ENCODE measurements at regions not wholly inside any gene's neighbourhood (a gene's known extent, or its start where the extent isn't known, plus 50 kb on each side); places are given as distances from the start of the nearest gene placed in this dataset.
"Not testable (repeated sequence)": the region's sequence is repeated elsewhere in the genome, so short reads cannot be mapped to it uniquely, and the experiment has no call there.

DNA sequence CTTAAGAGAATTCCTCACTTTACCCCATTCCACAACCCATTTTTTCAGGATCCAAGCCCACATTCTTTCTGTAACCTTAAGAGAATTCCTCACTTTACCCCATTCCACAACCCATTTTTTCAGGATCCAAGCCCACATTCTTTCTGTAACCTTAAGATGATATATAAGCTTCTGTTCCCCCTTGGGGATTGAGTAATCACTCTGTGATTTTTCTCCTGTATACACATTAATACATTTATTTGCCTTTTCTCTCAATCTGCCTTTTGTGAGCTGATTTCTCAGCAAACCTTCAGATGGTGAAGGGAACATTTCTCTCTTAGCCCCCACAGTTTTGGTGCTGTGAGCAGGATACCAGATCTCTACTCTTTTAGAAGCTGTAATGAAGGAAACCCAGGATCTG, 494.1 kb downstream of the TMEM135 start:
- DNase-seq = not testable (repeated sequence)

DNA sequence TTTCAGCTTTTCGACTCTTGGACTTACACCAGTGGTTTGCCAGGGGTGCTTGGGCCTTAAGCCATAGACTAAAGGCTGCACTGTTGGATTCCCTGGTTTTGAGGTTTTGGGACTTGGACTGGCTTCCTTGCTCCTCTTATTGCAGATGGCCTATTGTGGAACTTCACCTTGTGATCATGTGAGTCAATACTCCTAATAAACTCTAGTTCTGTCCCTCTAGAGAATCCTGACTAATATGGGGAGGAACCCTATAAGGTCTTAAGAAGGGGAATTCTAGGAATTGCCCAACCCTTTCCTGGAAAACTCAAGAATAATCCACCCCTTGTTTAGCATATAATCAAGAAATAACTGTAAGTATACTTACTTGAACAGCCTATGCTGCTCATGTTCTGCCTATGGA, 491.8 kb downstream of the TMEM135 start:
- no peak for DNase-seq

DNA sequence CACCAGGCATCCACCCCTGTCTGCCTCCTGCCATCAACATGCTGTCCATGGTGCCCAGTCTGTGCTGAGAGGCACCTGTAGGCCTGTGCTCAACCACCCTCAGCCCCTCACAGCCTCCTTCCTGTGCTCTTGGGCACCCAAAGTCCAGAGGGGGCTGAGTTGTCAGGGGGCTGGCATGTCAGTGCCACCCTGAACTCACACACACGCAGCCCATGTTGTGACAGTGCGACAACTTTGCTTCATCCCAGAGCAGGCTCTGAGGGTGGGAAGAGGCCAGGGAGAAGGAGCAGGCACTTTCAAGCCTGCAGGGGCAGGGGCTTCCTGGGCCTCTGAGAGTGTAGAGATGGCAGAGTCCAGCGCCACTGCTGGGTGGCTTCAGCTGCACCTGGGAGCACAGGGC, 491.0 kb downstream of the TMEM135 start:
- DNase-seq = no peak

DNA sequence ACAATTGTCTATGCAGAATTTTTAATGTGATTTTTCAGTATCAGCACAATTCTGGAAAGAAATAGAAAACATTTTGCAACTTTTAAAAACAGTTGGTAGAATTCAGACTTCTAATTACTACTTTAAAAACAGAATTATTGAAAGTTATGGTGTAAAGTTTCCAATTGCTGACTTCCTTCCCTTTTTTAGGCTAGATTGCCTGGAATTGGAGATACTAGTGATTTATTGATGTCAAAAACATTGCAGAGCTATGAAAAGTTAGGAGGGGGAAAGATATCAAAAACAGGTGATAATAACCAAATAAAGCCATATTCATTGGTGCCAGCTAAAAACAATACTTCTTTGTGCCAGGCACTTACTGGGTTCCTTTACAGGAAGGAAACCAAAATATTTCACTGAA, 485.5 kb downstream of the TMEM135 start:
- no peak for DNase-seq

DNA sequence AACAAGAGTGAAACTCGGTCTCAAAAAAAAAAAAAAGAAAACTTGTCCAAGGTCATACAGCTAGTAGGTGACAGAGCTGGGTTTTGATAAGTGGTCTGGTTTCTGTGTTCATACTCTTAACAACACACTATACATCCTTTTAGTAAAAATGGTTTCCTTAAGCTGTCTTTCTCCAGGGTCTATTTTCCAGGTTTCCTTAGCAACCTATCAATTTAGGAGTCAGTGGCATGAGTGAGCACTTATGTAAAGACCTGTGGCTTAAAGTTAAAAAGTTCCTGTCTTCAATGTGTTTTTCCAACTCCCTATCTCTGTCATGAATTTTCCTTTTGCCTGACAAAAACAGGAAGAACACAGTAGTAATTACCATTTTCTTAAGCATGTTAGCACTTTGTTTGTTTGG, 480.5 kb downstream of the TMEM135 start:
- no peak for DNase-seq

DNA sequence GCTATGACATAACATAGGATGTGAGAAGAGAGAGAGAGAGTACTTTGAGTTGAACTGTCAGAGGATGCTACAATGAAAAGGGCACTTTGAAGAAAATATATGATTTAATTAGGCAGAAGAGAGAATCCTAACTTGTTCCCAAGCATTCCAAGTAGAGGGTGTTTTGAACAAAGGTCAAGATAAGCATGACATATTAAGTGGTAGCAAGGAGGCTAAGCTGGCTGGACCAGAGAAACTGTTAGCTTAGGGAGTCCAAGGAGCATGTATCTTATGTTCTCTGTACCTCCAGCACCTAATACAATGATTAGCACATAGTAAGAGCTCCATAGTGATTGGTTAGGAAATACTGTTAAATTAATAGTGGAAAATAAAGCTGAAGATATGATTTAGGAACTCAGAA, 479.6 kb downstream of the TMEM135 start:
- no peak for DNase-seq

DNA sequence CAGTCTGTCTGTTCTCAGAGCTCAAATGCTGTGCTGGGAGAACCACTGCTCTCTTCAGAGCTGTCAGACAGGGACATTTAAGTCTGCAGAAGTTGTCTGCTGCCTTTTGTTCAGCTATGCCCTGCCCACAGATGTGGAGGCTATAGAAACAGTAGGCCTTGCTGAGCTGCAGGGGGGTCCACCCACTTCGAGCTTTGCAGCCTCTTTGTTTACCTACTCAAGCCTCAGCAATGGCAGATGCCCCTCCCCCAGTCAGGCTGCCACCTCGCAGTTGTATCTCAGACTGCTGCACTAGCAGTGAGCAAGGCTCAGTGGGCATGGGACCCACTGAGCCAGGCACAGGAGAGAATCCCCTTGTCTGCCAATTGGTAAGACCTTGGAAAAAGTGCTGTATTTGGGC, 470.0 kb downstream of the TMEM135 start:
- not testable (repeated sequence) for DNase-seq

DNA sequence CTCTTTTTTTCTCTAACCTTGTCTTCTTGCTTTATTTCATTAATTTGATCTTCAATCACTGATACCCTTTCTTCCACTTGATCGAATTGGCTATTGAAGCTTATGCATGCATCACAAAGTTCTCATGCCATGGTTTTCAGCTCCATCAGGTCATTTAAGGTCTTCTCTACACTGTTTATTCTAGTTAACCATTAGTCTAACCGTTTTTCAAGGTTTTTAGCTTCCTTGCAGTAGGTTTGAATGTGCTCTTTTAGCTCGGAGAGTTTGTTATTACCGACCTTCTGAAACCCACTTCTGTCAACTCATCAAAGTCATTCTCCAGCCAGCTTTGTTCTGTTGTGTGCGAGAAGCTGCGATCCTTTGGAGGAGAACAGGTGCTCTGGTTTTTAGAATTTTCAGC, 469.2 kb downstream of the TMEM135 start:
- not testable (repeated sequence) for DNase-seq

DNA sequence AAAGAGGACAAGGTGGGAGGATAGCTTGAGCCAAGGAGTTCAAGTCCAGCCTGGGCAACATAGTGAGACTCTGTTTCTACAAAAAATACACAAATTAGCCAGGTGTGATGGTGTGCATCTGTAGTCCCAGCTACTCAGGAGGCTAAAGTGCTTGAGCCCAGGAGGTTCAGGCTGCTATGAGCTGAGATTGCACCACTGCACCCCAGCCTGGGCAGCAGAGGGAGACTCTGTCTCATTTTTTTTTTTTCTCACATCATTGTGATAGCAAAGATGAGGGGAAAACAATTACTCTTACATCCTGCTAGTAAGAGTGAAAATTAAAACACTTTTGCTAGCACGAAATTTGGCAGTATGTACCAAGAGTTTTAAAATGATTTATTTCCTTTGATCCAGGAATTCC, 463.7 kb downstream of the TMEM135 start:
- DNase-seq = no peak

DNA sequence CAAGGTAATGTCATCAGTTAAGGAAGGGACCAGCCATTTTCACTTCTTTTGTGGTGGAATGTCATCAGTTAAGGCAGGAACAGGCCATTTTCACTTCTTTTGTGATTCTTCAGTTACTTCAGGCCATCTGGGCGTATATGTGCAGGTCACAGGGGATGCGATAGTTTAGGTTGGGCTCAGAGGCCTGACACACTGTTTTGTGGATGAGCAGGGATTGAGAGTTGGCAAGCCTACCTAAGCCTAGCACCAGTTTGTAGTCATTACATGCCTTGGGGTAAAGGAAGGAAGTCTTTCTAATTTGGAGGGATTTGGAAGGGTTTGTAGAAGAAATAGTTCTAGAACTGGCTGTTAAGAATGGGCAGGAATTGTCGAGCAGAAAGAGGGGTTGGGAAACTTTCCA, 457.2 kb downstream of the TMEM135 start:
- not testable (repeated sequence) for DNase-seq

DNA sequence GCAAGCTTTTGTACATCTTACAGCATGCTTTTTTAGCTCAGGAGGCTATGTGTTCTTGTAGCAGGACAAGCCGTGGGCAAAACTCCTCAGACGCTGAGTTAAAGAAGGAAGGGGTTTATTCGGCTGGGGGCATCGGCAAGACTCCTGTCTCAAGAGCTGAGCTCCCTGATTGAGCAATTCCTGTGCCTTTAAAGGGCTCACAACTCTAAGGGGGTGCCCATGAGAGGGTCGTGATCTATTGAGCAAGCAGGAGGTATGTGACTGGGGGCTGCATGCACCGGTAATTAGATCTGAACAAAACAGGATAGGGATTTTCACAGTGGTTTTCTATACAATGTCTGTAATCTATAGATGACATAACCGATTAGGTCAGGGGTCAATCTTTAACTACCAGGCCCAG, 456.3 kb downstream of the TMEM135 start:
- not testable (repeated sequence) for DNase-seq

DNA sequence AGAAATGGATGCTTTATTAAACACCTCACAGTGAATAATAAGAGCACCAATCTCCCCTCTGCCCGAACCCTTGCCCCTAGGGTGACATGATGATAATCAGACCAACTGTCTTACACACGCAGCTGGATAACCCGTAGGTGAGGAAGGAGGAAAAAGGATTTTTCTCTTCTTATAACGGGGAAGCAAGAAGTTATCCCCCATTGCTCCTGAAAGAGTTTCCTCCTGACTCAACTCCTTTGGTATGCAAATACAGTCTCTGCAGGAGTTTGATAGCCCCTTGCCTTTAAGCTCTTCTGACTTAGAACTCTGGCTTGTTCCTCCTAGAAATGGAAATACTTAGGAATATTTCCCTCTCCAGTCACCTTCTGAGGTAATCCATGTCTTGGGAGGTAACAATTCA, 455.8 kb downstream of the TMEM135 start:
- no peak for DNase-seq

DNA sequence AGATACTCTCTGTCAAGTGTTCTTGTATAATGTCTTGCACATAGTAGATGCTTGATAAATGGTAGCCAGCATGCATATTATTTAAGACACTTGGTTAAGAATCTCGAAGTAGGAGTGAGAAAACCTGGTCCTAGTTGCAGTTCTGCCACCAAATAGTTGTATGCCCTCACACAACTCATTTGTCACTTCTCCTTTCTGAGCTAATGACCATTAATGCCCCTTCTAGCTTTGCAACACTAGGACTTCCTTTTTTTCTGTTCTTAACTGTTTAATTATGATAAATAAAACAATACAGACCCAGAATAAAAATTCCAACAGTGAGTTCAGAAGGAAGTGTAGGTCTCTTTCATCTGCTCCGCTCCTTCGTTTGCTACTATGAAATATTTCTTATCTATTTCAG, 453.6 kb downstream of the TMEM135 start:
- no peak for DNase-seq

DNA sequence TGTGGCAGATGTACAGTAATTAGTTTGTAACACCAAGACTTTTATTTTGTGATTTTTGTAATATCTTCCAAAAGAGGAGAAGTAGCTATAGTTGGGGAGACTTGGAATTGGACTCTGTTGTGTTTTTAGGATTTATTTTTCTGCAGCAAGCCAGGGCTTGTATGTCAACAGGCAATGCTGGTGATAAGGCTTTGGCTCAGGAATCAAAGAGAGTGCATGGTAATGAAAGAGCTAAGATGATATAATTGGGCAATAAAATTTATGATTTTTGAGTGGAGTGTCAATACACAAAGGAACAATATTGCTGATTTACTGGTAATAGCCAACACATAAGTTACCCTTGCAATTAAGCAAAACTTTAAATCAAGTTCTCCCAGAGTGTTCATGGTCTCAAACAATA, 452.9 kb downstream of the TMEM135 start:
- DNase-seq = no peak

DNA sequence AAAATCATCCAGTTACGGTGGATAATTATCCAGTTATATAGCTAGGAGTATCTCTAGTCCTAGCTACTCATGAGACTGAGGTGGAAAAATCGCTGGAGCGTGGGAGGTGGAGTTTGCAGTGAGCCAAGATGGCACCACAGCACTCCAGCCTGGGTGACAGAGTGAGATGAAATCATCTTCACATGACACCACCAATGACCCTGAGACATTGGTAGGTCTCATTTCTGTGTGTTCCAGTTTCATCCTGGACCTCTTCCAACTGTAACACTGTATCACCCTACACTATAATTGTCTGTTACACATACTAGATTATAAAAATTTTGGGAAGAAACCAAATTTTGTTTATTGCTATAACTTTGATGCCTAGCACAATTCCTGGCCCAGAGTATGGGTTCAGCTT, 446.8 kb downstream of the TMEM135 start:
- no peak for DNase-seq

DNA sequence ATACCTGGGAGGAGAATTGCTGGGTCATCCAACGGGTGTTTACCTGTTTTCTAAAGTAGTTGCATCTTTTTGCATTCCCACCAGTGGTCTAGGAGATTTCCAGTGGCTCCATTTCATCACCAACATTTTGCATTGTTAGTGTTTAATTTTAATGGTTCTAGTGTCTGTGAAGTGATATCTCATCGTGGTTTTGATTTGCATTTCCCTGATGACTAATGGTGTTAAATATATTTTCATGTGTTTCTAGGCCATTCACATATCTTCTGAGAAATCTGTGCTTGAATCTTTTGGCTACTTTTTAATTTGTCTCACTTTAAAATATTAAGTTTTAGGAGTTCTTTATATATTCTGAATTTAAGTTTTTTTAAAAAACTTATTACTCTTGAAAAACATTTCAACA, 439.6 kb downstream of the TMEM135 start:
- no peak for DNase-seq

DNA sequence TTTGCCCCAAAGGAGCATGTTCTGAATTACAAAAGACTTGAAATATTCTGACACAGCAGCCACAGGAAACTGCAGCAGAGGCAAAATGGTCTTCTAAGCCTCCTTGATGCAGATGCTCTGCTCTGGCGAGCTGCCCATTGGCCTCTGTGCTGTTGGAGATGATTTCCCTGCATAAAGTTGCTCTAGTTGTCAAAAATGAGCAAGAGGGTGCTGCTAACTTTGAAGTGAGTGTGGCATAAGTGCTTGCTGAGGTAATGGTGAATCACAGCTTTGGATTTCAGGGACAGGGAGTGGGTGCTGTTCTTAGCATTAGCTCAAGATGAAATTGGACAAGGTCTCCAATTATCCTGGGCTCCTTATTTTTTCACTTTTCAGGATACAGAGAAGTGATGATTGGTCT, 435.4 kb downstream of the TMEM135 start:
- DNase-seq = no peak

DNA sequence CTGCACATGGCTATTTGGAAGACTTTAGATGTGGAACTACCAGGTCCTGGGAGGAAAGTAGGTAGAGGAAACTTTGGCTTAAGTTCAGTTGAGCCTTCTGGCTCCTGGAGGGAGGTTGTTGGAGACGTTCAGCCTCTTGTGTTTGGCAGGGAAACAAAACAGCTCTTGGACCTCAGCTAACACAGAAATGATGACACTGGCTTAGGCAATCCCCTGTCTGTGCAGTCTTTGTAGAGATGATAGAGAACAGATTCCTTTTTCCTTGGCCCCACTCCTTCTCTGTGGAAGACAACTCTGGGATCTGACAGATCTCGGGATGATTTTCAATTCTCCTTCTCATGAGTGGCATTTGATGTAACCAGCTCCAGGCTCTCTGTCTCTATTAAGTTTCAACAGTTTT, 428.5 kb downstream of the TMEM135 start:
- no peak for DNase-seq

DNA sequence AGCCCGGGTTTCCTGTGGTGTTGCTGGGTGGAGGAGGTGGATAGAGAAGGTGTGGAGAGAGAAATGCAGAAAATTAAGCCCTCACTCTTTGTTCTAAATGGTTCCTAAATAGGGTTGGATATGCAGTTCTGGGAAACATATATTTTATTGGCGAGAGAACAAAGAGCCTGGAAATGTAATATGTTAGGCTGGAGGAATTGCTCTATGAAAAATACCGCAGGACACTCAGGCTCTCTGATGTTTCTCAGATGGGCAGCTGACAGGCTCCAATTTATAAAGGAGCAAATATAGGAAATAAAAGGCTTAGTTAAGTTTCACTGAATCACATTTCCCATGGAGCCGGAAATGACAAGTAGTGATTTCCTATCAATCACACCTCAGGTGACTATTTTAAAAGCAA, 428.0 kb downstream of the TMEM135 start:
- DNase-seq = no peak

DNA sequence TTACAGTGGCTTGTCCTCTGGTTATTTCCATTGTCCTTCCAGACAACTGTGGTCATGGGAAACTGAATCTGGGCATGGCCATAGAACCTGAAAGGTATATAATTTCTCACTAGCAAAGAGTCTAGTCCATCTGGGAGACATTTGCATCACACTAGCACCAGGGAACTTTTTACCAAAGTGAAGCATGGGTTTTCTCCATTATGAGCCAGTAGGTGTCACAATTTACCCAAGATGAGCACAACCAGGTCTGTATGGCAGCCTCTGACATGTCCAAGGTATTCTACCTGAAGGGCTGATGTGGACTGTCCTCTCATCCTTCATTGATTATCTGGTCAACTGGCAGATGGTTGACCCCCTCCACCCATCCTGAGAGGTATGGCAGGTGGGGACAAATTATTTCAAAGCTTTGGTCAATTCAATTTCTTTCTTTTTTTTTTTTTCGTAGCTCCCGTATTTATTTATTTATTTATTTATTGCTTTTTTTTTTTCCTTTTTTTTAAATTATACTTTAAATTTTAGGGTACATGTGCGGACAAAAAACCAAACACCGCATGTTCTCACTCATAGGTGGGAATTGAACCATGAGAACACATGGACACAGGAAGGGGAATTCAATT, 425.9 kb downstream of the TMEM135 start:
- DNase-seq = no peak

DNA sequence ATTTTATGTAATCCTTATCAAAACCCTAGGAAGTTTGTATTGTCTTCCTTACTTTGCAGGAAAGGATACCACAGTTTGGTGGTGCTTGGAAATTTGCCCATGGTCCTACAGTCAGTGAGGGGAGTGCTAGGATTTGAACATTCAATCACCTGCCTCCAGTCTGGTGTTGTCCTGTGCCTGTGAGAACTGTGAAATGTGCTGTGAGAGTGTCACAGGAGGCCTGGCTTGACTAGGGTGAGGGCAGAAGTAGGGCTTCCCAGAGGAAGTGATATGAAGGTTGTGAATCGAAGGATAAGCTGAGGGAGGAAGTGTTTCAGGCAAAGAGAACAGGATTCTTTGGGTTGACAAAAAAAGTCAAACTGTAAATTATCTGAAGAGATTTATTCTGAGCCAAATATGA, 424.4 kb downstream of the TMEM135 start:
- no peak for DNase-seq

DNA sequence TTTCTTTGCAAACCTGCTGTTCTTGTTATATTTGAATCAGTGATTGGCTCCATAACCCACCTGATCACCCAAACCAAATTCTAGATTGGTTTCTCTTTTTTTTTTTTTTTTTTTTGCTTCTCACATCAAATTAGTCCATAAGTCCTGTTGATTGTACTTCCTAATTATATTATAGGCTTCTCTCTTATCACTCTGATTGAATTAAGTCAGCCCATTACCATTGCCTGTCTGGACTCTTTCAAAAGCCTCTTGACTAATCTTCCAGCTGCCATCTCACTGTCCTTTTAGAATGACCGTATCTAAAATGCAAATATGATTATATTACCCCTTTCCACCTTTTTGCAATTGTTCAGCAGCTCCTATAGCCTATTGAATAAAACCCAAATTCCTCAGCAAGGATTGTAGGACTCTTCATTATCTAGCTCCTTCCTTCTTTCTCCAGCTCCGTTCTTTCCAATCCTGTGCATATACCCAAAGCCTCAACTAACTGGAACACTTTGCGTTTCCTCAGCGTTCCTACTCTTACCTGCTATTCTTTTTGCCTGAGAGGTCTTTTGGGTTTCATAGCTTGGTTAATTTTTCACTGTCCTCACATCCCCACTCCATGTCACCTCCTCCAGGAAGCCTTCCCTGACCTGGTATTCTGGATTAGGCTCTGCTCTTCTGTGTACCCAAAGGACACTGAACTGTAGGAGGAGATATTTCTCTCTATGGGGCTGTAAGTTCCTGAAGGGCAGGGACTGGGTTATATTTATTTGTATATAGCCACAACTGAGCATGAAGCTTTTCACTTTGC, 423.3 kb downstream of the TMEM135 start:
- no peak for DNase-seq

DNA sequence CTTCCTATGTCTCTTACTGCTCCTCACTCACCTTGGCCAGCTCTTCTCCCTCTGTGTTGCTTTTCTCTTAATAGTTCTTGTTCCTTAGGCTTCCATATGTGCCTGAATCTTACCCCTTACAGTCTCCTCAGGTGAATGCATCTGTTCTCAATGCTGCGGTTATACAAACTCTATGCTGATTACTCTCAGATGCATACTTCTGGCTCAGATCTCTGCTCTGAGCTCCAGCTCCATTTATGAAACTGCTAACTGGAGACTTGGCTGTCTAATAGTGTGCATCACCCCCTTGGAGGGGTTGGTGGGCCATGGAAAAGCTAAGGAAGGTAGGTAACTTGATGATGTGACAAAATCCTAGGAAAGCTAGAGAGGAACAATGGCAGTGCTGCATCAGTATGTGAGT, 422.5 kb downstream of the TMEM135 start:
- no peak for DNase-seq

DNA sequence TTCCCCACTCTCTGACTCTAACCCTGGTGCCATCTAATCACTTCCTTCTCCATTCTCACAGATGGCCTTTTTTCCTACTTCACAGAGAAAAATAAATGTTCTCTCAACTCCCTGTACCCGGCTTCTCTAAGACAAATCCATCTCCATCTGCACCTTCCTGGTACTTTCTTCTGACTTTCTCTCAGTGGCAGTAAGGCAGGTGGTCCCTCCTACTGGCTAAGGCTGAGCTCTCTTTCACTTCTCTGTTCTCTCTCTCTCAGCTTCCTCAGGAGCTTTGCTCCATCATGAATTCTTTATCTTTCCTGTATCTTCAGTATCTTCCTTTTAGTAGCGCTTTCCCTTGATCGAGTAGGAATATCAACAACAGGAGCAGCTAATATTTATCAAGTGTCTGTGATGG, 421.6 kb downstream of the TMEM135 start:
- no peak for DNase-seq

DNA sequence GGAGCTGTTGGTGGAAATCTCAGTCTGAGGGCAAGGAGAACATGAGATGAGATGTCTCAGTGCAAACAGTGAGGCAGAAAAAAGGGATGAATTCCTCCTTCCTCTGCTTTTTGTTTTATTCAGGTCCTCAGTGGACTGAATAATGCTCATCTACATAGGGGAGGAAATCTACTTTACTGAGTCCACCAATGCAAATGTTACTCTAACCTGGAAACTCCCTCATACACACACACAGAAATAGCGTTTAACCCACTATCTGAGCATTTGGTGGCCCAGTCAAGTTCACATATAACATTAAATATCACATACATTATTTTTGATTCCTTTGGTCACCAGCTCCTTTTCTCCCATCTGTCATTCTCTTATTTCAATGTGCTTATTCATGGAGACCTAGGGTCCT, 418.8 kb downstream of the TMEM135 start:
- DNase-seq = no peak
